H1 (cell line): ENCODE measurements at regions not wholly inside any gene's neighbourhood (a gene's known extent, or its start where the extent isn't known, plus 50 kb on each side); places are given as distances from the start of the nearest gene placed in this dataset.

ENCODE experiments used
- CTCF ChIA-PET: fragments of 300-600 bp; sonication (Branson Sonifier 250); formaldehyde crosslinking; loops from one replicate; lab custom pipeline; 2021; ENCODE audit not compliant: partially characterized antibody; lab: Charles Lee
- POLR2A ChIA-PET: fragments of 300-600 bp; sonication (Branson Sonifier 250); formaldehyde crosslinking; loops from one replicate; lab custom pipeline; 2021; ENCODE audit warnings: inconsistent platforms; ENCODE audit not compliant: partially characterized antibody; lab: Charles Lee
- DNase-seq, 2 experiments: peaks; one replicate each; pipeline versions ENCODE4 v3.0.0 to v3.0.0-alpha.2; 2010 to 2022; ENCODE audit warnings: low spot score in 2 of 2, low read depth in 1 of 2, mixed read lengths in 1 of 2
- FAIRE-seq: peaks from 2 replicates; lab custom pipeline; 2011; peaks lifted over from hg19 to GRCh38; lab: Jason Lieb, UNC
- H2AFZ ChIP-seq: 2 replicates; pipeline ENCODE4 v1.8.1; 2012; ENCODE audit warnings: low read length, inconsistent platforms
- H2AK5ac ChIP-seq: 2 replicates; pipeline ENCODE4 v1.6.1; 2013; ENCODE audit warnings: low read depth, low read length
- H2BK120ac ChIP-seq: replicated peaks from 2 replicates; pipeline ENCODE3; 2013; ENCODE audit warnings: low read depth, low read length, inconsistent platforms
- H2BK12ac ChIP-seq: 2 replicates; pipeline ENCODE4 v1.6.1; 2013; ENCODE audit warnings: low read depth, low read length
- H2BK15ac ChIP-seq: 2 replicates; pipeline ENCODE4 v1.6.1; 2013; ENCODE audit warnings: low read length
- H2BK20ac ChIP-seq: 2 replicates; pipeline ENCODE4 v1.6.1; 2013; ENCODE audit warnings: low read length
- H2BK5ac ChIP-seq: 2 replicates; pipeline ENCODE4 v1.6.1; 2013; ENCODE audit warnings: low read depth, low read length
- H3K14ac ChIP-seq: 2 replicates; pipeline ENCODE4 v1.6.1; 2013; ENCODE audit warnings: inconsistent platforms; ENCODE audit not compliant: insufficient read length
- H3K18ac ChIP-seq: 2 replicates; pipeline ENCODE4 v1.6.1; 2013; ENCODE audit warnings: low read length; ENCODE audit errors: extremely low read depth
- H3K23ac ChIP-seq: 2 replicates; pipeline ENCODE4 v1.6.1; 2013; ENCODE audit warnings: inconsistent platforms; ENCODE audit not compliant: insufficient read length
- H3K23me2 ChIP-seq: 2 replicates; pipeline ENCODE4 v1.6.1; 2013; ENCODE audit warnings: low read depth, low read length
- H3K27ac ChIP-seq: 2 replicates; pipeline ENCODE4 v1.6.1; 2011; ENCODE audit warnings: low read depth, low read length, inconsistent platforms
- H3K27me3 ChIP-seq, 4 experiments: replicated peaks in 1 of 4; 1 replicate in 1 of 4; 2 replicates in 3 of 4; pipeline versions ENCODE4 v1.6.1 to v1.8.1; 2011 to 2013; ENCODE audit warnings: low read length in 3 of 4, mild to moderate bottlenecking in 3 of 4, inconsistent platforms in 2 of 4, mixed read lengths in 2 of 4, moderate library complexity in 1 of 4; ENCODE audit not compliant: control insufficient read depth in 3 of 4, insufficient read depth in 3 of 4; ENCODE audit errors: extremely low read depth in 1 of 4
- H3K36me3 ChIP-seq, 4 experiments: 2 replicates each; pipeline versions ENCODE4 v1.6.1 to v1.8.1; 2011 to 2013; ENCODE audit warnings: mild to moderate bottlenecking in 4 of 4, low read length in 3 of 4, moderate library complexity in 2 of 4, control low read depth in 1 of 4, inconsistent platforms in 1 of 4; ENCODE audit not compliant: insufficient read depth in 4 of 4, control insufficient read depth in 2 of 4
- H3K4ac ChIP-seq: replicated peaks from 2 replicates; pipeline ENCODE3; 2013; ENCODE audit warnings: low read length, low read depth, mixed read lengths, inconsistent platforms; ENCODE audit not compliant: insufficient read length
- H3K4me1 ChIP-seq, 4 experiments: replicated peaks in 1 of 4; 1 replicate in 1 of 4; 2 replicates in 3 of 4; pipeline versions ENCODE4 v1.6.1 to v1.8.1; 2011 to 2013; ENCODE audit warnings: low read length in 3 of 4, inconsistent platforms in 2 of 4, mixed read lengths in 1 of 4; ENCODE audit not compliant: insufficient read depth in 4 of 4, control insufficient read depth in 3 of 4
- H3K4me2 ChIP-seq, 2 experiments: 2 replicates each; pipeline versions ENCODE4 v1.6.1 to v1.8.1; 2011 to 2013; ENCODE audit warnings: low read depth in 2 of 2, low read length in 2 of 2, control low read depth in 1 of 2, inconsistent platforms in 1 of 2, mild to moderate bottlenecking in 1 of 2; ENCODE audit not compliant: insufficient read depth in 1 of 2
- H3K4me3 ChIP-seq, 4 experiments: fragments of 200-600, 300-600 bp in 1 of 4; sonication (generic), shearing (Covaris generic), sonication (Bioruptor Twin) in 1 of 4; 2 replicates each; pipeline versions ENCODE4 v1.5.1 to v1.8.1; 2011 to 2016; ENCODE audit warnings: low read length in 4 of 4, low read depth in 3 of 4, control low read depth in 2 of 4, inconsistent platforms in 2 of 4, mild to moderate bottlenecking in 2 of 4, mixed read lengths in 1 of 4, moderate library complexity in 1 of 4; ENCODE audit not compliant: insufficient read depth in 2 of 4; ENCODE audit errors: extremely low read depth in 1 of 4
- H3K56ac ChIP-seq: replicated peaks from 2 replicates; pipeline ENCODE3; 2013; ENCODE audit warnings: low read depth, mild to moderate bottlenecking, mixed read lengths, low read length, inconsistent platforms; ENCODE audit not compliant: insufficient read length
- H3K79me1 ChIP-seq: 2 replicates; pipeline ENCODE4 v1.6.1; 2013; ENCODE audit warnings: low read depth, low read length, control low read depth
- H3K79me2 ChIP-seq, 2 experiments: 2 replicates each; pipeline versions ENCODE4 v1.6.1 to v1.8.1; 2012 to 2013; ENCODE audit warnings: low read length in 2 of 2, mild to moderate bottlenecking in 2 of 2, inconsistent platforms in 1 of 2; ENCODE audit not compliant: insufficient read depth in 2 of 2, control insufficient read depth in 1 of 2
- H3K9ac ChIP-seq, 4 experiments: replicated peaks in 1 of 4; 1 replicate in 1 of 4; 2 replicates in 3 of 4; pipeline versions ENCODE4 v1.6.1 to v1.8.1; 2011 to 2013; ENCODE audit warnings: low read depth in 3 of 4, low read length in 3 of 4, control low read depth in 2 of 4, mild to moderate bottlenecking in 2 of 4, moderate library complexity in 2 of 4, inconsistent platforms in 1 of 4; ENCODE audit errors: extremely low read depth in 1 of 4
- H3K9me3 ChIP-seq, 2 experiments: 2 replicates each; pipeline versions ENCODE4 v1.6.1 to v1.8.1; 2012 to 2013; ENCODE audit warnings: mild to moderate bottlenecking in 2 of 2, moderate library complexity in 2 of 2, control low read depth in 1 of 2, inconsistent platforms in 1 of 2, low read depth in 1 of 2, low read length in 1 of 2, mixed read lengths in 1 of 2; ENCODE audit not compliant: insufficient read depth in 2 of 2
- H4K20me1 ChIP-seq, 2 experiments: replicated peaks in 1 of 2; 2 replicates each; pipeline versions ENCODE3 to v1.8.1; 2011 to 2013; ENCODE audit warnings: inconsistent platforms in 2 of 2, low read length in 2 of 2, mild to moderate bottlenecking in 1 of 2; ENCODE audit not compliant: insufficient read depth in 2 of 2, control insufficient read depth in 1 of 2
- H4K5ac ChIP-seq: 2 replicates; pipeline ENCODE4 v1.6.1; 2013; ENCODE audit warnings: low read length, low read depth, mixed read lengths, inconsistent platforms; ENCODE audit not compliant: insufficient read length
- H4K8ac ChIP-seq: 2 replicates; pipeline ENCODE4 v1.8.0; 2013; ENCODE audit warnings: mild to moderate bottlenecking, moderate library complexity, low read length, inconsistent platforms; ENCODE audit not compliant: insufficient read depth; ENCODE audit errors: extremely low read depth
- H4K91ac ChIP-seq: replicated peaks from 2 replicates; pipeline ENCODE3; 2013; ENCODE audit warnings: low read length, mixed read lengths, inconsistent platforms; ENCODE audit not compliant: insufficient read length
- KDM4A ChIP-seq: IDR thresholded peaks from one replicate; pipeline ENCODE4 v1.7.1; 2012; ENCODE audit warnings: low read depth, mild to moderate bottlenecking, moderate library complexity, low read length, inconsistent platforms; ENCODE audit not compliant: severe bottlenecking
- POLR2A ChIP-seq, 2 experiments: IDR thresholded peaks; 1 replicate in 1 of 2; 2 replicates in 1 of 2; pipeline ENCODE4 v1.6.1; 2011; ENCODE audit warnings: low read depth in 2 of 2, low read length in 2 of 2, mild to moderate bottlenecking in 2 of 2; ENCODE audit errors: control extremely low read depth in 1 of 2
- WGBS, 2 experiments: shearing (Covaris generic) in 1 of 2; methylation state at CpG; one replicate each; pipeline versions ENCODE4 v1.1.6 to v1.1.7; 2013 to 2015; ENCODE audit warnings: low lambda C conversion rate in 2 of 2, mixed read lengths in 2 of 2, inconsistent platforms in 1 of 2, low coverage in 1 of 2, missing lambda C conversion rate in 1 of 2; ENCODE audit not compliant: insufficient replicate concordance in 2 of 2, insufficient coverage in 1 of 2, insufficient read length in 1 of 2; ENCODE audit errors: extremely low coverage in 1 of 2, missing lambda C conversion rate in 1 of 2; 5-methylcytosine and 5-hydroxymethylcytosine counted together

DNA sequence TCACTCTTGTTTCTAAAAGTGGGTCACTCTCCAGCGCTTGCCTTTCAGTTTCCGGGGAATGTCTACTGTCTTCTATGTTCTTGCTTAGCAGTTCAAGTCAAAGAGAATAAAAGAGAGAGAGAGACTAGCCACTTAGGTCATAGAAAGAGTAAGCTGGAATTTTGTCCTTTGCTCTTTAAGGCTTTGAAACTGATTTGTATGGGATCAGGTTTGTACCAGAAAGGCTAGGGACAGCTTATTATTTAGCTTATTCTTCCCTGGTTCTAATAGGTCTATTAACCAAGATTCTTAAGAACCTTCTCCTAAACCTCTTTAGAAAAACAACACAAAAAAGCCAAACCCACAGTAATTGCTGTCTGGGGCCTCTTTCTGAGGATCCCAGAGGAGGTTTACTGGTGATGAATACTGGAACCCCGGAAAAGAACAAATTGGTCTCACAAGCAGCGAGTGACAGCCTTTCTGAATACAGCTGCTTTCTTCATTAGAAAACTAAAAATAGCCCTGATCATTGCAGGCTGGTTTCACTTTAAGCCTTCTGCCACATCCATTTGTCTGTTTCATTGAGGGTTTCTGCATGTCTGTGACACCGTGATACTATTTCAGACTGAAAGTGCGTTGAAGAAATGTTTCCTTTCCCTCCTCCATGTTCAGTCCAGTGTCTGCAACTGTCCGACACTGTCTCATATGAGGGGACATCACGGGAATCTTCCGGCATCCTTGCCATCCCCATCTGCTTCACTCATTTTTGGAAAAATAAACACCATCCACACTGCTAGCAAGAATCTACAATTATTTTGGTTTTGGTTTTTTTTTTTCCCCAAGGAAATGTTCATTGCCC is 75.1 kb upstream of the ATXN1 start:
- Histone ChIP-seq H2BK15ac (no peak overlapping the region), H3K14ac (no peak overlapping the region), H2AFZ (0 out of 2 replicates have a peak overlapping the region, but pooled peaks have one; percentile 30), H3K36me3 (no peaks in the 10 kb centered on the region), H2BK120ac (no peak overlapping the region), H3K27ac (no peak overlapping the region), H3K18ac (no peak overlapping the region), H2BK20ac (no peak overlapping the region), H3K27me3 (no peaks in the 10 kb centered on the region), H3K4me3 (no peak overlapping the region), H4K91ac (no peak overlapping the region), H2AK5ac (no peak overlapping the region), H3K9me3 (no peaks in the 10 kb centered on the region), H4K8ac (no peak overlapping the region), H3K79me2 (no peaks in the 10 kb centered on the region), H4K20me1 (no peaks in the 10 kb centered on the region), H3K23ac (no peak overlapping the region), H3K4me1 (no peaks in the 10 kb centered on the region; a peak in 1 of 7 replicates), H3K9ac (no peak overlapping the region), H3K56ac (no peak overlapping the region), H2BK12ac (no peak overlapping the region), H3K4ac (no peak overlapping the region), H3K23me2 (no peaks in the 10 kb centered on the region), H3K4me2 (no peak overlapping the region), H4K5ac (no peak overlapping the region), H3K79me1 (no peaks in the 10 kb centered on the region; the same call in 1 of the 2 replicates), H2BK5ac (no peak overlapping the region)
- FAIRE-seq (no peak), DNase-seq (no peak)
- ChIA-PET CTCF (interaction anchor here (0.6 to 1.4 kb wide), 4 partner anchors 11 to 88 kb away, joined by 3 to 5 read pairs (median 3); no protein-coding TSS in a partner anchor), POLR2A (no interaction called here)
- TF ChIP-seq KDM4A (no peak), POLR2A (IDR thresholded peaks at IDR 0.05; ENCODE audit: control extremely low read depth in 1 of 2, low read depth in 2 of 2, low read length in 2 of 2) (no peak)
- WGBS, 2 experiments: 94% methylated on average over 9 of the region's 9 CpGs; no CpG with 5 or more reads in 1 of the 2 experiments
